H1 (cell line): ENCODE measurements at regions not wholly inside any gene's neighbourhood (a gene's known extent, or its start where the extent isn't known, plus 50 kb on each side); places are given as distances from the start of the nearest gene placed in this dataset.

Experiments used
- CBX8 ChIP-seq: fragments of 300-800, 300-1000 bp; sonication (generic); IDR thresholded peaks from 2 replicates; pipeline ENCODE4 v1.7.1; 2016; ENCODE audit warnings: low read depth, low read length, borderline replicate concordance
- NRF1 ChIP-seq: IDR thresholded peaks from 2 replicates; pipeline ENCODE4 v1.6.1; 2011; ENCODE audit warnings: mild to moderate bottlenecking, low read depth, low read length, improper control_type of control experiment
- YY1 ChIP-seq: IDR thresholded peaks from 2 replicates; pipeline ENCODE4 v1.6.1; 2011; ENCODE audit warnings: low read depth, mild to moderate bottlenecking, low read length
- TF ChIP-seq, protein P1 (sequence below), 3 experiments: IDR thresholded peaks; 1 replicate in 2 of 3; 2 replicates in 1 of 3; pipeline versions ENCODE4 v1.5.1 to v1.6.1; 2011; ENCODE audit warnings: low read length in 3 of 3, mild to moderate bottlenecking in 3 of 3, inconsistent platforms in 2 of 3, low read depth in 1 of 3, moderate library complexity in 1 of 3; ENCODE audit not compliant: insufficient read depth in 1 of 3; ENCODE audit errors: control extremely low read depth in 1 of 3
- TF ChIP-seq, protein P2 (sequence below): IDR thresholded peaks from 2 replicates; pipeline ENCODE4 v1.6.1; 2011; ENCODE audit warnings: low read depth, mild to moderate bottlenecking, low read length; ENCODE audit not compliant: insufficient read depth

- TF ChIP-seq, protein P1, sequence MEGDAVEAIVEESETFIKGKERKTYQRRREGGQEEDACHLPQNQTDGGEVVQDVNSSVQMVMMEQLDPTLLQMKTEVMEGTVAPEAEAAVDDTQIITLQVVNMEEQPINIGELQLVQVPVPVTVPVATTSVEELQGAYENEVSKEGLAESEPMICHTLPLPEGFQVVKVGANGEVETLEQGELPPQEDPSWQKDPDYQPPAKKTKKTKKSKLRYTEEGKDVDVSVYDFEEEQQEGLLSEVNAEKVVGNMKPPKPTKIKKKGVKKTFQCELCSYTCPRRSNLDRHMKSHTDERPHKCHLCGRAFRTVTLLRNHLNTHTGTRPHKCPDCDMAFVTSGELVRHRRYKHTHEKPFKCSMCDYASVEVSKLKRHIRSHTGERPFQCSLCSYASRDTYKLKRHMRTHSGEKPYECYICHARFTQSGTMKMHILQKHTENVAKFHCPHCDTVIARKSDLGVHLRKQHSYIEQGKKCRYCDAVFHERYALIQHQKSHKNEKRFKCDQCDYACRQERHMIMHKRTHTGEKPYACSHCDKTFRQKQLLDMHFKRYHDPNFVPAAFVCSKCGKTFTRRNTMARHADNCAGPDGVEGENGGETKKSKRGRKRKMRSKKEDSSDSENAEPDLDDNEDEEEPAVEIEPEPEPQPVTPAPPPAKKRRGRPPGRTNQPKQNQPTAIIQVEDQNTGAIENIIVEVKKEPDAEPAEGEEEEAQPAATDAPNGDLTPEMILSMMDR (IDR thresholded peaks at IDR 0.05; ENCODE audit: control extremely low read depth in 1 of 3, insufficient read depth in 1 of 3, low read depth in 1 of 3, low read length in 3 of 3): no peak
- TF ChIP-seq, protein P2, sequence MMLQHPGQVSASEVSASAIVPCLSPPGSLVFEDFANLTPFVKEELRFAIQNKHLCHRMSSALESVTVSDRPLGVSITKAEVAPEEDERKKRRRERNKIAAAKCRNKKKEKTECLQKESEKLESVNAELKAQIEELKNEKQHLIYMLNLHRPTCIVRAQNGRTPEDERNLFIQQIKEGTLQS: no peak
- TF ChIP-seq NRF1: no peak
- TF ChIP-seq CBX8: no peak
- no peak for TF ChIP-seq YY1
These were observed 185.8 kb upstream of the SPAG17 start for GRCh38 chr1:118370861-118371260.
